ENCODE measurements at regions not wholly inside any gene's neighbourhood (a gene's known extent, or its start where the extent isn't known, plus 50 kb on each side); places are given as distances from the start of the nearest gene placed in this dataset.

DNA sequence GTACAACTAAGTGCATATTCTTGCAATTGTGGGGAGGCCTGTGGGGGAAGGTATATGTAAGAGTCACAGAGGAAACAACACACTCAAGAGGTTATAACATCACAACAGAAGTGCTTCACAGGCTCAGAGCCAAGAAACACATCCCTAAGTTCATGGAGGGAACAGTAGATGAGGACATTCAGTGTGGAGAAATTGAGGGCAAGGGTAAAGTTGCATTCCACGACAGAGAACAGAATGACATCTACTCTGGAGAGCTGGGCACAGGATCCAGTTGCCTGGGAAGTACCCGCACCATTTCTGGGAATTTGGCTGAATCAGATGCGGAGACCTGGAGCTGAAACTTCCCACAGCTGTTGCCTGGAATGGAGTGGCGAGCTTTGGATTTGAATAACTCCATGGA is 197.2 kb downstream of the NXNL2 start:
- H3K4me3 ChIP-seq (ENCODE audit: low read depth in 2 of 2, low read length in 2 of 2): no peak overlapping the region
- DNase-seq (ENCODE audit: low read depth, low spot score) (no peak), ATAC-seq (no peak)
- H3K27ac ChIP-seq (ENCODE audit: low read length): no peak overlapping the region
- H3K36me3 ChIP-seq (ENCODE audit: control insufficient read depth, insufficient read depth, low read length): no peaks in the 10 kb centered on the region
- H3K27me3 ChIP-seq (ENCODE audit: control insufficient read depth, insufficient read depth, low read length): no peaks in the 10 kb centered on the region
- intact Hi-C loops (cut with micrococcal nuclease; ENCODE audit: unreplicated experiment): loop anchor here (10.0 kb wide), 1 partner anchor 137 kb away; no protein-coding TSS in a partner anchor
- ChIA-PET CTCF (interaction anchor here (0.6 kb wide), 1 partner anchor 152 kb away, joined by 5 read pairs; no protein-coding TSS in a partner anchor), POLR2A (no interaction called here)
- H3K4me1 ChIP-seq (ENCODE audit: control insufficient read depth, insufficient read depth, low read length): no peaks in the 10 kb centered on the region
- in situ Hi-C loops (cut with HindIII; ENCODE audit: low pct_unique_long_range_greater_than_20kb, low sequenced_read_pairs): no loop called here
- TF ChIP-seq SIN3A (IDR thresholded peaks at IDR 0.05; ENCODE audit: borderline replicate concordance, insufficient read depth, low read depth, low read length): no peak
- no peak for TF ChIP-seq TCF7L2 (IDR thresholded peaks at IDR 0.05; ENCODE audit: low read depth, low read length)
- TF ChIP-seq, protein P1, sequence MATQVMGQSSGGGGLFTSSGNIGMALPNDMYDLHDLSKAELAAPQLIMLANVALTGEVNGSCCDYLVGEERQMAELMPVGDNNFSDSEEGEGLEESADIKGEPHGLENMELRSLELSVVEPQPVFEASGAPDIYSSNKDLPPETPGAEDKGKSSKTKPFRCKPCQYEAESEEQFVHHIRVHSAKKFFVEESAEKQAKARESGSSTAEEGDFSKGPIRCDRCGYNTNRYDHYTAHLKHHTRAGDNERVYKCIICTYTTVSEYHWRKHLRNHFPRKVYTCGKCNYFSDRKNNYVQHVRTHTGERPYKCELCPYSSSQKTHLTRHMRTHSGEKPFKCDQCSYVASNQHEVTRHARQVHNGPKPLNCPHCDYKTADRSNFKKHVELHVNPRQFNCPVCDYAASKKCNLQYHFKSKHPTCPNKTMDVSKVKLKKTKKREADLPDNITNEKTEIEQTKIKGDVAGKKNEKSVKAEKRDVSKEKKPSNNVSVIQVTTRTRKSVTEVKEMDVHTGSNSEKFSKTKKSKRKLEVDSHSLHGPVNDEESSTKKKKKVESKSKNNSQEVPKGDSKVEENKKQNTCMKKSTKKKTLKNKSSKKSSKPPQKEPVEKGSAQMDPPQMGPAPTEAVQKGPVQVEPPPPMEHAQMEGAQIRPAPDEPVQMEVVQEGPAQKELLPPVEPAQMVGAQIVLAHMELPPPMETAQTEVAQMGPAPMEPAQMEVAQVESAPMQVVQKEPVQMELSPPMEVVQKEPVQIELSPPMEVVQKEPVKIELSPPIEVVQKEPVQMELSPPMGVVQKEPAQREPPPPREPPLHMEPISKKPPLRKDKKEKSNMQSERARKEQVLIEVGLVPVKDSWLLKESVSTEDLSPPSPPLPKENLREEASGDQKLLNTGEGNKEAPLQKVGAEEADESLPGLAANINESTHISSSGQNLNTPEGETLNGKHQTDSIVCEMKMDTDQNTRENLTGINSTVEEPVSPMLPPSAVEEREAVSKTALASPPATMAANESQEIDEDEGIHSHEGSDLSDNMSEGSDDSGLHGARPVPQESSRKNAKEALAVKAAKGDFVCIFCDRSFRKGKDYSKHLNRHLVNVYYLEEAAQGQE (IDR thresholded peaks at IDR 0.05; ENCODE audit: insufficient read depth in 1 of 2, low read depth in 2 of 2, low read length in 1 of 2): no peak
- TF ChIP-seq POLR2AphosphoS5 (IDR thresholded peaks at IDR 0.05; ENCODE audit: low read depth, low read length): no peak
- TF ChIP-seq, protein P2, sequence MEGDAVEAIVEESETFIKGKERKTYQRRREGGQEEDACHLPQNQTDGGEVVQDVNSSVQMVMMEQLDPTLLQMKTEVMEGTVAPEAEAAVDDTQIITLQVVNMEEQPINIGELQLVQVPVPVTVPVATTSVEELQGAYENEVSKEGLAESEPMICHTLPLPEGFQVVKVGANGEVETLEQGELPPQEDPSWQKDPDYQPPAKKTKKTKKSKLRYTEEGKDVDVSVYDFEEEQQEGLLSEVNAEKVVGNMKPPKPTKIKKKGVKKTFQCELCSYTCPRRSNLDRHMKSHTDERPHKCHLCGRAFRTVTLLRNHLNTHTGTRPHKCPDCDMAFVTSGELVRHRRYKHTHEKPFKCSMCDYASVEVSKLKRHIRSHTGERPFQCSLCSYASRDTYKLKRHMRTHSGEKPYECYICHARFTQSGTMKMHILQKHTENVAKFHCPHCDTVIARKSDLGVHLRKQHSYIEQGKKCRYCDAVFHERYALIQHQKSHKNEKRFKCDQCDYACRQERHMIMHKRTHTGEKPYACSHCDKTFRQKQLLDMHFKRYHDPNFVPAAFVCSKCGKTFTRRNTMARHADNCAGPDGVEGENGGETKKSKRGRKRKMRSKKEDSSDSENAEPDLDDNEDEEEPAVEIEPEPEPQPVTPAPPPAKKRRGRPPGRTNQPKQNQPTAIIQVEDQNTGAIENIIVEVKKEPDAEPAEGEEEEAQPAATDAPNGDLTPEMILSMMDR (IDR thresholded peaks at IDR 0.05): no peak
- BruUV-seq (replicated peaks): no TSS peak
- no peaks in the 10 kb centered on the region for H3K9me3 ChIP-seq (ENCODE audit: control insufficient read depth, insufficient read depth, low read depth, low read length)

DNA sequence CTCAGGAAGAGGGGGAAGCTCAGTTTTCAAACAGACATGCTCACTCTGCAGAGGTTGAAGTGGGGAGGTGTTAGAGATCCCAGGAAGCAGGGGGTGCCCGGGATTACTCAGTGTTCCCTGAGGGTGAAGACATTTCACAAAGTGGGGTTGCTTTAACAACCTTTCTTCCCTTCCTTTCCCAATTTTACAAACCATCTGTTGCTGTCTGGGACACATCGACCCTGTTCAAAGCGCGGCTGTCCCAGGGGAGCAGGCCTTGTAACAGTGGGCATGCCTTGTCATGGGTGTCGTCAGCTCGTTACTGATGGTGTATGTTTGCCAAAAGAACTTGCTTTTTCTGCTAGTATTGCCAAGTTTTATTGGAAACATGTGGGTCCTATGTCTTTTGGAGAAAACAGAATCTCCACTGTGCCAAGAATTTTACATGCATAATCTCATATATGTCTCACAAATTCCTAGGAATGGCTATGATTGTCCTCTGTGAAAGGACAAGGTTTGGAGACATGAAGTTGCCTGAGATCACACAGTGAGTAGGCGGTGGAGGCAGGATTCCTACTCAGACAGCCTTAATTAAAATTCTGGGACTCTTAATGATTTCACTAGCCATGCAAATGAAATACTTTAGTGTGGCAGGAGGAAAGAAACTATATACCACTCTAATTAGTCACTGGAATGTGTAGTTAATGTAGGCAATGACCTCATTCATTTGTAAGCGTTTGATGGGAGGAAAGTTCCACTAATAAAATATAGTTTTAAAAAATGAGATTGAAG is 198.9 kb downstream of the NXNL2 start:
- CTCF ChIA-PET: no interaction called here

DNA sequence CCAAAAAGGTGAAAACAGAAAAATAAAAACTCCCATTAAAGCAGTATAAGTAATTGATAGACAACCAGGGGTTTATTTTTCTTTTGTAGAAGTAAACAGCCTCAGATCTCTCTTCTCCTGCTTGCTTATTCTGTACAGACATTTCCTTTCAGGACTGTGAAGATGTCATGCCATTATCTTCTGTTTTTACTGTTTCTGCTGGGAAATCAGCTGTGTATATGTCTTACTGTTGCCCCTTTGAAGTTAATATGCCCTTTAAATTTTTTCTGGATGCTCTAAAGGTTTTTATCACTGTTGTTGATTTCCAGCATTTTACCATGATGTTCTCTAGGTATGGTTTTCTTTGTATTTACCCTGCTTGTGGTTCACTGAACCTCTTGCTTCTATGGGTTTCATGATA is 199.5 kb downstream of the NXNL2 start:
- TF ChIP-seq SIN3A (IDR thresholded peaks at IDR 0.05; ENCODE audit: borderline replicate concordance, insufficient read depth, low read depth, low read length) (no peak), POLR2AphosphoS5 (IDR thresholded peaks at IDR 0.05; ENCODE audit: low read depth, low read length) (no peak), TCF7L2 (IDR thresholded peaks at IDR 0.05; ENCODE audit: low read depth, low read length) (no peak)
- TF ChIP-seq, protein P1 (IDR thresholded peaks at IDR 0.05; ENCODE audit: insufficient read depth in 1 of 2, low read depth in 2 of 2, low read length in 1 of 2): no peak
- TF ChIP-seq, protein P2 (IDR thresholded peaks at IDR 0.05): no peak
- Histone ChIP-seq H3K4me3 (ENCODE audit: low read depth in 2 of 2, low read length in 2 of 2) (no peak overlapping the region), H3K4me1 (ENCODE audit: control insufficient read depth, insufficient read depth, low read length) (no peaks in the 10 kb centered on the region), H3K27ac (ENCODE audit: low read length) (no peak overlapping the region), H3K27me3 (ENCODE audit: control insufficient read depth, insufficient read depth, low read length) (no peaks in the 10 kb centered on the region), H3K36me3 (ENCODE audit: control insufficient read depth, insufficient read depth, low read length) (no peaks in the 10 kb centered on the region), H3K9me3 (ENCODE audit: control insufficient read depth, insufficient read depth, low read depth, low read length) (no peaks in the 10 kb centered on the region)
- DNase-seq (ENCODE audit: low read depth, low spot score) (no peak), ATAC-seq (no peak)
- CTCF ChIA-PET: no interaction called here
- POLR2A ChIA-PET: no interaction called here
- BruUV-seq (replicated peaks): no TSS peak
- intact Hi-C loops (cut with micrococcal nuclease; ENCODE audit: unreplicated experiment) (loop anchor here (10.0 kb wide), 1 partner anchor 140 kb away; no protein-coding TSS in a partner anchor), in situ Hi-C loops (cut with HindIII; ENCODE audit: low pct_unique_long_range_greater_than_20kb, low sequenced_read_pairs) (no loop called here)

More for the DNA sequence above, 198.9 kb downstream of the NXNL2 start:
- H3K4me3 ChIP-seq (ENCODE audit: low read depth in 2 of 2, low read length in 2 of 2): no peak overlapping the region
- no peak for TF ChIP-seq POLR2AphosphoS5 (IDR thresholded peaks at IDR 0.05; ENCODE audit: low read depth, low read length)
- intact Hi-C loops (cut with micrococcal nuclease; ENCODE audit: unreplicated experiment) (loop anchor here (10.0 kb wide), 1 partner anchor 139 kb away; no protein-coding TSS in a partner anchor), in situ Hi-C loops (cut with HindIII; ENCODE audit: low pct_unique_long_range_greater_than_20kb, low sequenced_read_pairs) (no loop called here)
- no peaks in the 10 kb centered on the region for H3K36me3 ChIP-seq (ENCODE audit: control insufficient read depth, insufficient read depth, low read length)
- no peaks in the 10 kb centered on the region for H3K9me3 ChIP-seq (ENCODE audit: control insufficient read depth, insufficient read depth, low read depth, low read length)
- no peaks in the 10 kb centered on the region for H3K4me1 ChIP-seq (ENCODE audit: control insufficient read depth, insufficient read depth, low read length)
- H3K27me3 ChIP-seq (ENCODE audit: control insufficient read depth, insufficient read depth, low read length): no peaks in the 10 kb centered on the region
- POLR2A ChIA-PET: no interaction called here
- BruUV-seq (replicated peaks): no TSS peak
- DNase-seq (ENCODE audit: low read depth, low spot score) (no peak), ATAC-seq (no peak)
- no peak overlapping the region for H3K27ac ChIP-seq (ENCODE audit: low read length)
